ENCODE measurements at regions not wholly inside any gene's neighbourhood (a gene's known extent, or its start where the extent isn't known, plus 50 kb on each side); places are given as distances from the start of the nearest gene placed in this dataset.

DNA sequence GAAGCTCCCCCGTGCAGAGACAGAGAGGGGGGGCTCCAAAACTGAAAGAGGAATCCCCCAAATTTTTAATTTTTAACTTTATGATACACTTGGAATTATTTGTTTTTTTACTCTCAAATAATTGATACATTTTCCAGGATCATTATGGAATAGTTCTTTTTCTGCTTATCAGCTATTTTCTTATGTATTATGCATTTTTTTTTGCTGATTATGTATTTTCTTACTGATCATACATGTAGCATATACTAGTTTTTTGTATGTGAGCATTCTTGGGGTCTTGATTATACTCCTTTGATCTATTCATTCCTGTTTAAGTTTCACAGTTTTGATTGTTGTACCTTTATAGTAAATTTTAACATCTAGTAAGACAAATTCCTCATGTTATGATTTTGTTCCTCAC is 55.5 kb upstream of the LDHB start:
- H3K9me3 ChIP-seq (ENCODE audit: insufficient read depth, low read depth) = no peaks in the 10 kb centered on the region
- H3K4me1 ChIP-seq (replicated peaks; ENCODE audit: insufficient read depth) = no peaks in the 10 kb centered on the region
- no peaks in the 10 kb centered on the region for H3K79me2 ChIP-seq (ENCODE audit: low read depth)
- H4K20me1 ChIP-seq (ENCODE audit: insufficient read depth) = no peaks in the 10 kb centered on the region
- intact Hi-C loops (cut with micrococcal nuclease; ENCODE audit: unreplicated experiment) = no loop called here
- no peaks in the 10 kb centered on the region for H3K27me3 ChIP-seq (ENCODE audit: insufficient read depth, low read depth)
- CTCF ChIA-PET = no interaction called here
- POLR2A ChIA-PET (ENCODE audit: unreplicated experiment) = interaction anchor here (0.6 kb wide), 1 partner anchor 445 kb away, joined by 3 read pairs; no protein-coding TSS in a partner anchor
- no peak overlapping the region for H3K4me2 ChIP-seq
- no peak for TF ChIP-seq EZH2 (IDR thresholded peaks at IDR 0.05; ENCODE audit: low read depth)
- no peak overlapping the region for H3K4me3 ChIP-seq
- H3K27ac ChIP-seq = no peak overlapping the region
- H3K9me2 ChIP-seq (ENCODE audit: insufficient read depth) = no peaks in the 10 kb centered on the region
- BruUV-seq (replicated peaks) = no TSS peak
- no peak for DNase-seq
- H2AFZ ChIP-seq = no peak overlapping the region
- H3F3A ChIP-seq (ENCODE audit: insufficient read depth, low read depth) = no peaks in the 10 kb centered on the region
- H3K36me3 ChIP-seq (ENCODE audit: low read depth) = no peaks in the 10 kb centered on the region

DNA sequence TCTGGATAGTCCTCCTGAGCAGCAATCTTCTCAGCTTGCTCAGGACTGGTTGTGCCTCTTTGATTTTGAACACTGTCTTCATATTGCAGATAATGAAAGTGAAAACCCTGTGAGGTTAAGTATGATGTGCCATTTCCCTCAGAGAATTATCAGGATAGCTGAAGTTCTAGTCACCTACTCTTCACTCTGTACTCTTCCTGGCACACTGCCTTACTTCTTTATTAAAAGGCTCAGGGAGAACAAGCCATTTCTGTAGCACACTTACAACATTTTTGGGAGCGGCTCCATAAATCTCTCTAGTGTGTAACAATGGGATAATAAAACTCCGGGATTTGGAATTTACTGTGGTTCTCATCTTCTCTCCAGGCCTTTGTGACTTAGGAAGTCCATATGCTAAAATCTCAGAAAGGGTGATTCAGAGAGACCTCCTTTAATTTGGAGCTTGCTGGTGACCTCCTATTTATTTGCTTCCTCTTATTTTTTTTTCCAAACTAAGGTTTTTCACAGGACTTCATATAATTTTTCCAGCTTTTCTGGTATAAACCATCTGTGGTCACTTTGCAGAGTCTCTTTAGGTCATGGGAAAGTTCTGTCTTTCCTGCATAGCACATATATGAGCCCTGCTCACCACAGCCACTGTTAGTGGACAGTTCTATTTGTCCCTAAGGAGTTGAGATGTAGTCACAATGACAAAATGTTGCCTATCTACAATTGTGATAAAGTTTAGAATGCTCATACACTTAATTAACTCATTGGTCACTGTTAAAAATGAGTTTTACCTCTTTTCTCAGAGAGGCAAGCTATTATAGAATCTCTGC is 53.5 kb upstream of the LDHB start:
- no peaks in the 10 kb centered on the region for H3K79me2 ChIP-seq (ENCODE audit: low read depth)
- no peak overlapping the region for H3K4me2 ChIP-seq
- H3K27me3 ChIP-seq (ENCODE audit: insufficient read depth, low read depth) = no peaks in the 10 kb centered on the region
- no peak overlapping the region for H3K4me3 ChIP-seq
- no peak for TF ChIP-seq EZH2 (IDR thresholded peaks at IDR 0.05; ENCODE audit: low read depth)
- TF ChIP-seq, protein P1, sequence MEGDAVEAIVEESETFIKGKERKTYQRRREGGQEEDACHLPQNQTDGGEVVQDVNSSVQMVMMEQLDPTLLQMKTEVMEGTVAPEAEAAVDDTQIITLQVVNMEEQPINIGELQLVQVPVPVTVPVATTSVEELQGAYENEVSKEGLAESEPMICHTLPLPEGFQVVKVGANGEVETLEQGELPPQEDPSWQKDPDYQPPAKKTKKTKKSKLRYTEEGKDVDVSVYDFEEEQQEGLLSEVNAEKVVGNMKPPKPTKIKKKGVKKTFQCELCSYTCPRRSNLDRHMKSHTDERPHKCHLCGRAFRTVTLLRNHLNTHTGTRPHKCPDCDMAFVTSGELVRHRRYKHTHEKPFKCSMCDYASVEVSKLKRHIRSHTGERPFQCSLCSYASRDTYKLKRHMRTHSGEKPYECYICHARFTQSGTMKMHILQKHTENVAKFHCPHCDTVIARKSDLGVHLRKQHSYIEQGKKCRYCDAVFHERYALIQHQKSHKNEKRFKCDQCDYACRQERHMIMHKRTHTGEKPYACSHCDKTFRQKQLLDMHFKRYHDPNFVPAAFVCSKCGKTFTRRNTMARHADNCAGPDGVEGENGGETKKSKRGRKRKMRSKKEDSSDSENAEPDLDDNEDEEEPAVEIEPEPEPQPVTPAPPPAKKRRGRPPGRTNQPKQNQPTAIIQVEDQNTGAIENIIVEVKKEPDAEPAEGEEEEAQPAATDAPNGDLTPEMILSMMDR (conservative IDR thresholded peaks at IDR 0.05) = no peak
- no peak for DNase-seq
- H3K27ac ChIP-seq = no peak overlapping the region
- no peaks in the 10 kb centered on the region for H3F3A ChIP-seq (ENCODE audit: insufficient read depth, low read depth)
- H3K9me3 ChIP-seq (ENCODE audit: insufficient read depth, low read depth) = no peaks in the 10 kb centered on the region
- H3K4me1 ChIP-seq (replicated peaks; ENCODE audit: insufficient read depth) = no peaks in the 10 kb centered on the region
- POLR2A ChIA-PET (ENCODE audit: unreplicated experiment) = no interaction called here
- H4K20me1 ChIP-seq (ENCODE audit: insufficient read depth) = no peaks in the 10 kb centered on the region
- no TSS peak for BruUV-seq (replicated peaks)
- intact Hi-C loops (cut with micrococcal nuclease; ENCODE audit: unreplicated experiment) = no loop called here
- H2AFZ ChIP-seq = no peak overlapping the region
- H3K9me2 ChIP-seq (ENCODE audit: insufficient read depth) = no peaks in the 10 kb centered on the region
- H3K36me3 ChIP-seq (ENCODE audit: low read depth) = no peaks in the 10 kb centered on the region
- CTCF ChIA-PET = no interaction called here

Data from PC-9 (cell line).